OCI-LY7 (cell line): ENCODE measurements at regions not wholly inside any gene's neighbourhood (a gene's known extent, or its start where the extent isn't known, plus 50 kb on each side); places are given as distances from the start of the nearest gene placed in this dataset.

Experiments
- BruUV-seq: library from RNA; stranded (reverse); fragments of 400-500 nt; replicated peaks from 2 replicates; lab custom pipeline; 2021; lab: Mats Ljungman, UMichigan
- CTCF ChIA-PET: fragments of 300-600 bp; sonication (Branson Sonifier 250); formaldehyde crosslinking; loops from one replicate; lab custom pipeline; 2022; ENCODE audit warnings: antibody characterized with exemption; ENCODE audit not compliant: unreplicated experiment; lab: Charles Lee
- POLR2A ChIA-PET: fragments of 300-600 bp; sonication (Branson Sonifier 250); formaldehyde crosslinking; loops from one replicate; lab custom pipeline; 2022; ENCODE audit warnings: antibody characterized with exemption; lab: Charles Lee
- DNase-seq: peaks from one replicate; pipeline ENCODE4 v3.0.0-alpha.2; 2015; ENCODE audit warnings: low spot score
- H2AFZ ChIP-seq: fragments of 200-600 bp; sonication (generic), shearing (Covaris generic); 2 replicates; pipeline ENCODE4 v1.6.1; 2014; ENCODE audit warnings: mild to moderate bottlenecking, antibody characterized with exemption, low read length, moderate library complexity
- H3K27ac ChIP-seq: fragments of 200-600 bp; sonication (generic); 2 replicates; pipeline ENCODE4 v1.5.1; 2014; ENCODE audit warnings: mixed run types, low read depth, mild to moderate bottlenecking, moderate library complexity, low read length, inconsistent platforms; ENCODE audit not compliant: poor library complexity, severe bottlenecking
- H3K36me3 ChIP-seq: fragments of 200-600 bp; sonication (generic); 2 replicates; pipeline ENCODE4 v1.6.1; 2014; ENCODE audit warnings: mild to moderate bottlenecking, antibody characterized with exemption, low read length, moderate library complexity, mixed read lengths; ENCODE audit not compliant: insufficient read depth
- H3K4me1 ChIP-seq: fragments of 200-600 bp; sonication (generic); 2 replicates; pipeline ENCODE4 v1.5.1; 2014; ENCODE audit warnings: mild to moderate bottlenecking, low read length; ENCODE audit not compliant: insufficient read depth, poor library complexity, severe bottlenecking
- H3K4me2 ChIP-seq: fragments of 200-600 bp; sonication (generic); 2 replicates; pipeline ENCODE4 v1.6.1; 2014; ENCODE audit warnings: mild to moderate bottlenecking, low read length
- H3K4me3 ChIP-seq: fragments of 200-600 bp; sonication (generic); 2 replicates; pipeline ENCODE4 v1.5.1; 2014; ENCODE audit warnings: mild to moderate bottlenecking, low read depth, low read length; ENCODE audit not compliant: poor library complexity, severe bottlenecking
- H3K79me2 ChIP-seq: fragments of 200-600 bp; sonication (generic); 2 replicates; pipeline ENCODE4 v1.6.1; 2016; ENCODE audit warnings: low read depth, mild to moderate bottlenecking, low read length, moderate library complexity, mixed read lengths; ENCODE audit not compliant: insufficient read depth
- H3K9me2 ChIP-seq: fragments of 200-600 bp; sonication (generic); 2 replicates; pipeline ENCODE4 v1.6.1; 2016; ENCODE audit warnings: mild to moderate bottlenecking, low read length, mixed read lengths; ENCODE audit not compliant: insufficient read depth
- H3K9me3 ChIP-seq: fragments of 200-600 bp; sonication (generic); 2 replicates; pipeline ENCODE4 v1.6.1; 2014; ENCODE audit warnings: mild to moderate bottlenecking, mixed run types, low read length, mixed read lengths
- H4K20me1 ChIP-seq: fragments of 200-600 bp; sonication (generic); 2 replicates; pipeline ENCODE4 v1.6.1; 2014; ENCODE audit warnings: mild to moderate bottlenecking, antibody characterized with exemption, low read length, moderate library complexity, mixed read lengths; ENCODE audit not compliant: insufficient read depth
- CTCF ChIP-seq: fragments of 200-600 bp; sonication (generic); conservative IDR thresholded peaks from 2 replicates; pipeline ENCODE4 v1.5.1; 2014; ENCODE audit warnings: mild to moderate bottlenecking, antibody characterized with exemption, low read length, moderate library complexity, mixed read lengths
- EZH2phosphoT487 ChIP-seq: fragments of 200-600 bp; sonication (generic); IDR thresholded peaks from 2 replicates; pipeline ENCODE4 v1.6.1; 2018; ENCODE audit warnings: low read depth, borderline replicate concordance, mild to moderate bottlenecking, mixed run types, antibody characterized with exemption, low read length, moderate library complexity, mixed read lengths
- intact Hi-C: fragments of 100-400 bp; cut with micrococcal nuclease; formaldehyde crosslinking; loops from one replicate; pipeline ENCODE4 v1.10.0; 2022; ENCODE audit not compliant: unreplicated experiment

- no peak for TF ChIP-seq EZH2phosphoT487
- no peak for TF ChIP-seq CTCF
- Histone ChIP-seq H3K9me3 (no peaks in the 10 kb centered on the region), H3K4me2 (no peak overlapping the region), H3K4me3 (no peak overlapping the region), H3K9me2 (no peaks in the 10 kb centered on the region), H2AFZ (no peak overlapping the region), H3K27ac (no peak overlapping the region), H4K20me1 (no peaks in the 10 kb centered on the region), H3K79me2 (no peaks in the 10 kb centered on the region), H3K4me1 (no peaks in the 10 kb centered on the region), H3K36me3 (no peaks in the 10 kb centered on the region)
- CTCF ChIA-PET: no interaction called here
- no peak for DNase-seq
- POLR2A ChIA-PET: no interaction called here
- intact Hi-C loops: no loop called here
- no TSS peak for BruUV-seq
Observed at GRCh38 chr14:97995038-97995437, 1197.9 kb downstream of the VRK1 start.

DNA sequence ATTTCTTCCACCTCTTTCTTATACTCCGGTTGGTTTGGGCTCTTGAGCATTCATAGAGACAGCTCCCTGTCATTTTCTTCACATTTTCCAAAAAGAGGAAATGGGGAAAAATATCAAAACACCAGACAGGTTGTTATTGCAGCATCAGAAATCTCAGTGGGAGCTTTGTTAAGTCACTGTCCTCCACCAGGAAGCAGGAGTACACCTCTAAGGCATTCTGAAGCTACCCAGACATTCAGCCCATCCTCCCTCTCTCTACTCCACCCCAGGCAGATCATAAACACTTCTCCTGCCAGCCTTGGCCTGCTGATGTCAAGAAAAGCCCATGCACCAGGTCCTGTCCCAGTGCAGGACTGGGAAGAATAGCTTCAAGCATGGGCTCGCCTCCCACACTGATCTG, 1198.3 kb downstream of the VRK1 start:
- Histone ChIP-seq H3K9me2 (no peaks in the 10 kb centered on the region), H3K4me1 (no peaks in the 10 kb centered on the region), H2AFZ (no peak overlapping the region), H3K36me3 (no peaks in the 10 kb centered on the region), H4K20me1 (no peaks in the 10 kb centered on the region), H3K27ac (no peak overlapping the region), H3K9me3 (no peaks in the 10 kb centered on the region), H3K79me2 (no peaks in the 10 kb centered on the region), H3K4me2 (no peak overlapping the region), H3K4me3 (no peak overlapping the region)
- BruUV-seq: no TSS peak
- no peak for DNase-seq
- TF ChIP-seq CTCF: no peak
- no peak for TF ChIP-seq EZH2phosphoT487
- POLR2A ChIA-PET: no interaction called here
- intact Hi-C loops: no loop called here
- CTCF ChIA-PET: no interaction called here

- CTCF ChIA-PET: no interaction called here
Observed at GRCh38 chr14:98006008-98006407, 1208.8 kb downstream of the VRK1 start.

More at GRCh38 chr14:98006008-98006407, 1208.8 kb downstream of the VRK1 start:
- Histone ChIP-seq H3K4me2 (no peak overlapping the region), H3K4me1 (no peaks in the 10 kb centered on the region), H3K4me3 (no peak overlapping the region), H3K9me2 (no peaks in the 10 kb centered on the region), H3K27ac (no peak overlapping the region), H3K79me2 (no peaks in the 10 kb centered on the region), H3K9me3 (no peaks in the 10 kb centered on the region), H2AFZ (no peak overlapping the region), H3K36me3 (no peaks in the 10 kb centered on the region), H4K20me1 (no peaks in the 10 kb centered on the region)
- POLR2A ChIA-PET: interaction anchor here (0.6 kb wide), 1 partner anchor 76 kb away, joined by 3 read pairs; no protein-coding TSS in a partner anchor
- intact Hi-C loops: no loop called here
- TF ChIP-seq EZH2phosphoT487 (no peak), CTCF (no peak)
- BruUV-seq: no TSS peak
- no peak for DNase-seq
